ENCODE measurements at regions not wholly inside any gene's neighbourhood (a gene's known extent, or its start where the extent isn't known, plus 50 kb on each side); places are given as distances from the start of the nearest gene placed in this dataset.

- TF ChIP-seq REST (IDR thresholded peaks at IDR 0.05; ENCODE audit: insufficient replicate concordance, low read depth), result no peak
- no peak for TF ChIP-seq POLR2AphosphoS5 (IDR thresholded peaks at IDR 0.05; ENCODE audit: low read depth)
- TF ChIP-seq SPI1 (IDR thresholded peaks at IDR 0.05; ENCODE audit: borderline replicate concordance, low read depth), result no peak
- TF ChIP-seq CTCF (IDR thresholded peaks at IDR 0.05; ENCODE audit: insufficient read depth, low read length), result no peak
- Histone ChIP-seq H3K27ac (replicated peaks) (no peak overlapping the region), H3K27me3 (ENCODE audit: insufficient read depth, poor library complexity, severe bottlenecking) (no peaks in the 10 kb centered on the region), H3K4me3 (replicated peaks; ENCODE audit: insufficient read depth, low read length) (no peak overlapping the region)
- no peak for DNase-seq (ENCODE audit: low read depth in 1 of 2, low spot score in 1 of 2)
These were observed 66.5 kb upstream of the TLK1 start for GRCh38 chr2:171227066-171227782.

- no peak for TF ChIP-seq SPI1 (IDR thresholded peaks at IDR 0.05; ENCODE audit: borderline replicate concordance, low read depth)
- no peak overlapping the region for H3K4me3 ChIP-seq (replicated peaks; ENCODE audit: insufficient read depth, low read length)
- H3K27ac ChIP-seq (replicated peaks), result no peak overlapping the region
- no peak for DNase-seq (ENCODE audit: low read depth in 1 of 2, low spot score in 1 of 2)
- no peaks in the 10 kb centered on the region for H3K27me3 ChIP-seq (ENCODE audit: insufficient read depth, poor library complexity, severe bottlenecking)
These were observed 65.8 kb upstream of the TLK1 start for GRCh38 chr2:171226461-171226860.

GRCh38 chr2:171225989-171226388 lies 65.3 kb upstream of the TLK1 start:
- no peaks in the 10 kb centered on the region for H3K27me3 ChIP-seq (ENCODE audit: insufficient read depth, poor library complexity, severe bottlenecking)
- no peak for DNase-seq (ENCODE audit: low read depth in 1 of 2, low spot score in 1 of 2)
- H3K4me3 ChIP-seq (replicated peaks; ENCODE audit: insufficient read depth, low read length), result no peak overlapping the region
- no peak overlapping the region for H3K27ac ChIP-seq (replicated peaks)
- TF ChIP-seq REST (IDR thresholded peaks at IDR 0.05; ENCODE audit: insufficient replicate concordance, low read depth) (no peak), CTCF (IDR thresholded peaks at IDR 0.05; ENCODE audit: insufficient read depth, low read length) (no peak), SPI1 (IDR thresholded peaks at IDR 0.05; ENCODE audit: borderline replicate concordance, low read depth) (no peak), GABPA (IDR thresholded peaks at IDR 0.05; ENCODE audit: low read depth) (no peak), POLR2AphosphoS5 (IDR thresholded peaks at IDR 0.05; ENCODE audit: low read depth) (no peak)

- H3K4me3 ChIP-seq (replicated peaks; ENCODE audit: insufficient read depth, low read length), result no peak overlapping the region
- TF ChIP-seq GABPA (IDR thresholded peaks at IDR 0.05; ENCODE audit: low read depth) (no peak), POLR2AphosphoS5 (IDR thresholded peaks at IDR 0.05; ENCODE audit: low read depth) (no peak)
- no peaks in the 10 kb centered on the region for H3K27me3 ChIP-seq (ENCODE audit: insufficient read depth, poor library complexity, severe bottlenecking)
- H3K27ac ChIP-seq (replicated peaks), result no peak overlapping the region
- no peak for DNase-seq (ENCODE audit: low read depth in 1 of 2, low spot score in 1 of 2)
These were observed 64.7 kb upstream of the TLK1 start for GRCh38 chr2:171225302-171225980.

Data from HL-60 (cell line).